Prostate gland (tissue), 2 donors: ENCODE measurements at regions not wholly inside any gene's neighbourhood (a gene's known extent, or its start where the extent isn't known, plus 50 kb on each side); places are given as distances from the start of the nearest gene placed in this dataset.

Experiments used
- DNase-seq: peaks from one replicate; pipeline ENCODE4 v3.0.0-alpha.2; 2019; ENCODE audit warnings: low spot score
- H3K27ac ChIP-seq, 2 donors: fragments of 200-600 bp; sonication (generic); 2 replicates each; pipeline ENCODE4 v1.5.1; 2017 to 2019
- H3K27me3 ChIP-seq: fragments of 200-600 bp; sonication (generic); replicated peaks from 2 replicates; pipeline ENCODE4 v1.5.1; 2019; ENCODE audit not compliant: insufficient read depth
- H3K36me3 ChIP-seq, 2 donors: fragments of 200-600 bp; sonication (generic); 1 replicate in 1 of 2; 2 replicates in 1 of 2; pipeline versions ENCODE4 v1.5.1 to v1.8.1; 2017 to 2019
- H3K4me1 ChIP-seq: fragments of 200-600 bp; sonication (generic); replicated peaks from 2 replicates; pipeline ENCODE4 v1.5.1; 2019
- H3K4me3 ChIP-seq, 2 donors: fragments of 200-600 bp; sonication (generic); 2 replicates each; pipeline ENCODE4 v1.5.1; 2017 to 2019
- H3K9me3 ChIP-seq: fragments of 200-600 bp; sonication (generic); 2 replicates; pipeline ENCODE4 v1.5.1; 2017
- CTCF ChIP-seq, 4 experiments: fragments of 200-600 bp in 2 of 4; fragments of 450-650 bp in 2 of 4; sonication (generic) in 2 of 4; IDR thresholded peaks; 1 replicate in 3 of 4; 2 replicates in 1 of 4; pipeline ENCODE4 v1.5.1; 2016 to 2019; ENCODE audit warnings: antibody characterized with exemption in 4 of 4, mild to moderate bottlenecking in 2 of 4, moderate library complexity in 2 of 4
- POLR2A ChIP-seq: fragments of 450-650 bp; IDR thresholded peaks from one replicate; pipeline ENCODE4 v1.6.1; 2016; ENCODE audit warnings: antibody characterized with exemption, mild to moderate bottlenecking
- POLR2AphosphoS5 ChIP-seq: sonication (generic); formaldehyde crosslinking; IDR thresholded peaks from one replicate; pipeline ENCODE4 v1.6.1; 2017; ENCODE audit warnings: antibody characterized with exemption
- WGBS: methylation state at CpG from one replicate; pipeline ENCODE4 v1.1.5; 2018; 5-methylcytosine and 5-hydroxymethylcytosine counted together
- intact Hi-C: fragments of 100-400 bp; cut with DNase I; formaldehyde crosslinking; loops from one replicate; pipeline ENCODE4 v1.14.2; 2022

GRCh38 chr15:62472616-62473299 lies 307.7 kb upstream of the C2CD4B start:
- no peak for TF ChIP-seq CTCF (IDR thresholded peaks at IDR 0.05)
- TF ChIP-seq POLR2A = no peak
- TF ChIP-seq POLR2AphosphoS5 = no peak
- intact Hi-C loops = no loop called here
- no peaks in the 10 kb centered on the region for H3K27me3 ChIP-seq
- no peak overlapping the region for H3K4me3 ChIP-seq
- 73% methylated on average over 6 of the region's 6 CpGs for WGBS
- H3K36me3 ChIP-seq = no peaks in the 10 kb centered on the region
- DNase-seq = no peak
- H3K4me1 ChIP-seq = no peaks in the 10 kb centered on the region
- no peak overlapping the region for H3K27ac ChIP-seq
- no peaks in the 10 kb centered on the region for H3K9me3 ChIP-seq

DNA sequence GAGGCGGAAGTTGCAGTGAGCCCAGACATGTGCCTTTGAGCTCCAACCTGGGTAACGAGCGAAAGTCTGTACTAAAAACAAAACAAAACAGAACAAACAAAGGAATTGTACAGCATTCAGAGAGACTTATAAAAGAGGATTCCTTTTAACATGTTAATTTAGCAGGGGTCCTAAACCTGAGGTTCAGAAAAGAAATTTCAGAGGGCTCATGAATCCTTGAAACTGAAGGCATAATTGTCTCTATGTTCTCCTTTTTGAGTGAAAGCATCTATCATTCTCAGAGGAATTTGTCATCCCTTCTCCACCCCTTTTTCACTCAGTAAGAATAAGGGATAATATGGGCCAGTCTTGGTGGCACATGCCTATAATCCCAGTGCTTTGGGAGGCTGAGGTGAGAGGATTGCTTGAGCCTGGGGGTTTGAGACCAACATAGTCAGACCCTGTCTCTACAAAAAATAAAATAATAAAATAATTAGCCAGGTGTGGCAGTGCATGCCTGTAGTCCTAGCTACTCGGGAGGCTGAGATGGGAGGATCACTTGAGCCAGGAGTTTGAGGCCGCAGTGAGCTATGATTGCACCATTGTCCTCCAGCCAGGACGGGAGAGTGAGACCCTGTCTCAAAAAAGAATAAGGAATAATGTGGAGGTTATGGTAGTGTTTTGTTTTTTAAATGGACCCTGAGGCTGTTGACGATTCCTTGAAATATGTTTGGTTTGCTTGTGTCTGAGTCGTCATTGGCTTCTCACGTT lies 309.1 kb upstream of the C2CD4B start:
- Histone ChIP-seq H3K4me3 (no peak overlapping the region), H3K4me1 (no peaks in the 10 kb centered on the region), H3K27ac (no peak overlapping the region), H3K27me3 (no peaks in the 10 kb centered on the region), H3K36me3 (no peaks in the 10 kb centered on the region), H3K9me3 (no peaks in the 10 kb centered on the region)
- intact Hi-C loops = no loop called here
- 76% methylated on average over 9 of the region's 9 CpGs for WGBS
- DNase-seq = no peak
- no peak for TF ChIP-seq POLR2AphosphoS5
- TF ChIP-seq POLR2A = no peak
- TF ChIP-seq CTCF (IDR thresholded peaks at IDR 0.05) = no peak

GRCh38 chr15:62474771-62475124 lies 309.7 kb upstream of the C2CD4B start:
- Histone ChIP-seq H3K9me3 (no peaks in the 10 kb centered on the region), H3K27me3 (no peaks in the 10 kb centered on the region), H3K4me1 (no peaks in the 10 kb centered on the region), H3K27ac (no peak overlapping the region), H3K4me3 (no peak overlapping the region), H3K36me3 (no peaks in the 10 kb centered on the region)
- intact Hi-C loops = no loop called here
- no peak for DNase-seq
- 66% methylated on average over 5 of the region's 5 CpGs for WGBS
- TF ChIP-seq POLR2AphosphoS5 (no peak), CTCF (IDR thresholded peaks at IDR 0.05) (no peak), POLR2A (no peak)

- intact Hi-C loops = no loop called here
- Histone ChIP-seq H3K4me1 (no peaks in the 10 kb centered on the region), H3K27me3 (no peaks in the 10 kb centered on the region), H3K36me3 (no peaks in the 10 kb centered on the region), H3K9me3 (no peaks in the 10 kb centered on the region), H3K27ac (no peak overlapping the region), H3K4me3 (no peak overlapping the region)
- DNase-seq = no peak
- TF ChIP-seq POLR2A = no peak
- no peak for TF ChIP-seq POLR2AphosphoS5
- no peak for TF ChIP-seq CTCF (IDR thresholded peaks at IDR 0.05)
- whole genome bisulfite sequencing = 63% methylated on average over 2 of the region's 2 CpGs
These were observed 310.5 kb upstream of the C2CD4B start for GRCh38 chr15:62475591-62475990.

GRCh38 chr15:62476163-62476562 lies 311.1 kb upstream of the C2CD4B start:
- no peak for DNase-seq
- TF ChIP-seq POLR2A (no peak), CTCF (IDR thresholded peaks at IDR 0.05) (no peak)
- Histone ChIP-seq H3K9me3 (no peaks in the 10 kb centered on the region), H3K4me3 (no peak overlapping the region), H3K4me1 (no peaks in the 10 kb centered on the region), H3K27ac (no peak overlapping the region), H3K27me3 (no peaks in the 10 kb centered on the region), H3K36me3 (no peaks in the 10 kb centered on the region)
- intact Hi-C loops = no loop called here
- 95% methylated on average over 9 of the region's 9 CpGs for WGBS
